ENCODE measurements at regions not wholly inside any gene's neighbourhood (a gene's known extent, or its start where the extent isn't known, plus 50 kb on each side); places are given as distances from the start of the nearest gene placed in this dataset.

- Histone ChIP-seq H3K9ac (ENCODE audit: low read length) (no peak overlapping the region), H3K4me1 (ENCODE audit: control insufficient read depth, insufficient read depth, low read length) (peaks cover 30% of the 10 kb centered on the region), H3K36me3 (ENCODE audit: control insufficient read depth, insufficient read depth, low read length) (no peaks in the 10 kb centered on the region), H3K4me3 (ENCODE audit: low read depth, low read length) (no peak overlapping the region), H3K27me3 (ENCODE audit: control insufficient read depth, insufficient read depth, low read length) (no peaks in the 10 kb centered on the region), H3K9me3 (ENCODE audit: control insufficient read depth, insufficient read depth, low read depth, low read length) (no peaks in the 10 kb centered on the region), H3K27ac (ENCODE audit: low read depth, low read length) (no peak overlapping the region)
Observed at GRCh38 chr20:56957737-56958553, 308.5 kb downstream of the BMP7 start.

- H3K27ac ChIP-seq (ENCODE audit: low read depth, low read length): no peak overlapping the region
- H3K9me3 ChIP-seq (ENCODE audit: control insufficient read depth, insufficient read depth, low read depth, low read length): 0 out of 2 replicates have a peak, but pooled peaks cover 2% of the 10 kb centered on the region
- peaks cover 8% of the 10 kb centered on the region for H3K4me1 ChIP-seq (ENCODE audit: control insufficient read depth, insufficient read depth, low read length)
- no peak overlapping the region for H3K4me3 ChIP-seq (ENCODE audit: low read depth, low read length)
- no peak overlapping the region for H3K9ac ChIP-seq (ENCODE audit: low read length)
- H3K36me3 ChIP-seq (ENCODE audit: control insufficient read depth, insufficient read depth, low read length): no peaks in the 10 kb centered on the region
- no peaks in the 10 kb centered on the region for H3K27me3 ChIP-seq (ENCODE audit: control insufficient read depth, insufficient read depth, low read length)
Observed at GRCh38 chr20:56964901-56965300, 301.5 kb downstream of the BMP7 start.

GRCh38 chr20:56967916-56968315 lies 298.5 kb downstream of the BMP7 start:
- Histone ChIP-seq H3K9me3 (ENCODE audit: control insufficient read depth, insufficient read depth, low read depth, low read length) (0 out of 2 replicates have a peak, but pooled peaks cover 2% of the 10 kb centered on the region), H3K4me1 (ENCODE audit: control insufficient read depth, insufficient read depth, low read length) (peaks cover 19% of the 10 kb centered on the region), H3K27me3 (ENCODE audit: control insufficient read depth, insufficient read depth, low read length) (no peaks in the 10 kb centered on the region), H3K9ac (ENCODE audit: low read length) (no peak overlapping the region), H3K36me3 (ENCODE audit: control insufficient read depth, insufficient read depth, low read length) (no peaks in the 10 kb centered on the region), H3K4me3 (ENCODE audit: low read depth, low read length) (no peak overlapping the region), H3K27ac (ENCODE audit: low read depth, low read length) (no peak overlapping the region)

- Histone ChIP-seq H3K4me3 (ENCODE audit: low read depth, low read length) (no peak overlapping the region), H3K9ac (ENCODE audit: low read length) (no peak overlapping the region), H3K4me1 (ENCODE audit: control insufficient read depth, insufficient read depth, low read length) (peaks cover 25% of the 10 kb centered on the region), H3K9me3 (ENCODE audit: control insufficient read depth, insufficient read depth, low read depth, low read length) (no peaks in the 10 kb centered on the region), H3K36me3 (ENCODE audit: control insufficient read depth, insufficient read depth, low read length) (no peaks in the 10 kb centered on the region), H3K27me3 (ENCODE audit: control insufficient read depth, insufficient read depth, low read length) (no peaks in the 10 kb centered on the region), H3K27ac (ENCODE audit: low read depth, low read length) (no peak overlapping the region)
Observed at GRCh38 chr20:56968376-56969048, 297.9 kb downstream of the BMP7 start.

- Histone ChIP-seq H3K4me3 (ENCODE audit: low read depth, low read length) (peak overlapping the region; percentile 27), H3K9me3 (ENCODE audit: control insufficient read depth, insufficient read depth, low read depth, low read length) (no peaks in the 10 kb centered on the region), H3K27ac (ENCODE audit: low read depth, low read length) (no peak overlapping the region), H3K36me3 (ENCODE audit: control insufficient read depth, insufficient read depth, low read length) (no peaks in the 10 kb centered on the region), H3K4me1 (ENCODE audit: control insufficient read depth, insufficient read depth, low read length) (peaks cover 32% of the 10 kb centered on the region), H3K9ac (ENCODE audit: low read length) (no peak overlapping the region), H3K27me3 (ENCODE audit: control insufficient read depth, insufficient read depth, low read length) (peaks cover 15% of the 10 kb centered on the region; the same call in 1 of the 2 replicates)
Observed at GRCh38 chr20:56974499-56975250, 291.8 kb downstream of the BMP7 start.

- H3K27ac ChIP-seq (ENCODE audit: low read depth, low read length): no peak overlapping the region
- H3K36me3 ChIP-seq (ENCODE audit: control insufficient read depth, insufficient read depth, low read length): no peaks in the 10 kb centered on the region
- peaks cover 32% of the 10 kb centered on the region for H3K4me1 ChIP-seq (ENCODE audit: control insufficient read depth, insufficient read depth, low read length)
- no peak overlapping the region for H3K4me3 ChIP-seq (ENCODE audit: low read depth, low read length)
- no peaks in the 10 kb centered on the region for H3K9me3 ChIP-seq (ENCODE audit: control insufficient read depth, insufficient read depth, low read depth, low read length)
- no peak overlapping the region for H3K9ac ChIP-seq (ENCODE audit: low read length)
- peaks cover 15% of the 10 kb centered on the region; the same call in 1 of the 2 replicates for H3K27me3 ChIP-seq (ENCODE audit: control insufficient read depth, insufficient read depth, low read length)
Observed at GRCh38 chr20:56975838-56976237, 290.6 kb downstream of the BMP7 start.

- Histone ChIP-seq H3K27ac (ENCODE audit: low read depth, low read length) (no peak overlapping the region), H3K9ac (ENCODE audit: low read length) (no peak overlapping the region), H3K36me3 (ENCODE audit: control insufficient read depth, insufficient read depth, low read length) (no peaks in the 10 kb centered on the region), H3K4me3 (ENCODE audit: low read depth, low read length) (no peak overlapping the region), H3K27me3 (ENCODE audit: control insufficient read depth, insufficient read depth, low read length) (peaks cover 15% of the 10 kb centered on the region; the same call in 1 of the 2 replicates), H3K9me3 (ENCODE audit: control insufficient read depth, insufficient read depth, low read depth, low read length) (no peaks in the 10 kb centered on the region), H3K4me1 (ENCODE audit: control insufficient read depth, insufficient read depth, low read length) (peaks cover 32% of the 10 kb centered on the region)
Observed at GRCh38 chr20:56976336-56976735, 290.1 kb downstream of the BMP7 start.

GRCh38 chr20:56978475-56978874 lies 288.0 kb downstream of the BMP7 start:
- H3K9ac ChIP-seq (ENCODE audit: low read length): no peak overlapping the region
- H3K27ac ChIP-seq (ENCODE audit: low read depth, low read length): no peak overlapping the region
- no peak overlapping the region for H3K4me3 ChIP-seq (ENCODE audit: low read depth, low read length)
- H3K9me3 ChIP-seq (ENCODE audit: control insufficient read depth, insufficient read depth, low read depth, low read length): no peaks in the 10 kb centered on the region
- H3K27me3 ChIP-seq (ENCODE audit: control insufficient read depth, insufficient read depth, low read length): peaks cover 15% of the 10 kb centered on the region; the same call in 1 of the 2 replicates
- H3K36me3 ChIP-seq (ENCODE audit: control insufficient read depth, insufficient read depth, low read length): no peaks in the 10 kb centered on the region
- peaks cover 15% of the 10 kb centered on the region for H3K4me1 ChIP-seq (ENCODE audit: control insufficient read depth, insufficient read depth, low read length)

GRCh38 chr20:56979125-56979524 lies 287.3 kb downstream of the BMP7 start:
- Histone ChIP-seq H3K36me3 (ENCODE audit: control insufficient read depth, insufficient read depth, low read length) (no peaks in the 10 kb centered on the region), H3K4me1 (ENCODE audit: control insufficient read depth, insufficient read depth, low read length) (peaks cover 8% of the 10 kb centered on the region), H3K27ac (ENCODE audit: low read depth, low read length) (no peak overlapping the region), H3K27me3 (ENCODE audit: control insufficient read depth, insufficient read depth, low read length) (peaks cover 15% of the 10 kb centered on the region; the same call in 1 of the 2 replicates), H3K9ac (ENCODE audit: low read length) (no peak overlapping the region), H3K4me3 (ENCODE audit: low read depth, low read length) (no peak overlapping the region), H3K9me3 (ENCODE audit: control insufficient read depth, insufficient read depth, low read depth, low read length) (peaks cover 4% of the 10 kb centered on the region; the same call in 1 of the 2 replicates)

- Histone ChIP-seq H3K27me3 (ENCODE audit: control insufficient read depth, insufficient read depth, low read length) (no peaks in the 10 kb centered on the region), H3K9me3 (ENCODE audit: control insufficient read depth, insufficient read depth, low read depth, low read length) (peaks cover 23% of the 10 kb centered on the region), H3K36me3 (ENCODE audit: control insufficient read depth, insufficient read depth, low read length) (no peaks in the 10 kb centered on the region), H3K4me3 (ENCODE audit: low read depth, low read length) (no peak overlapping the region), H3K4me1 (ENCODE audit: control insufficient read depth, insufficient read depth, low read length) (no peaks in the 10 kb centered on the region), H3K9ac (ENCODE audit: low read length) (no peak overlapping the region), H3K27ac (ENCODE audit: low read depth, low read length) (no peak overlapping the region)
Observed at GRCh38 chr20:56981301-56981700, 285.1 kb downstream of the BMP7 start.

Data from HUES6 (cell line).